Left renal pelvis (tissue), 4 donors: ENCODE measurements at regions not wholly inside any gene's neighbourhood (a gene's known extent, or its start where the extent isn't known, plus 50 kb on each side); places are given as distances from the start of the nearest gene placed in this dataset.
"Not testable (repeated sequence)": the region's sequence is repeated elsewhere in the genome, so short reads cannot be mapped to it uniquely, and the experiment has no call there.

Source experiments
- DNase-seq, 4 donors: peaks; one replicate each; pipeline ENCODE4 v3.0.0-alpha.2; 2013; ENCODE audit warnings: low read depth in 4 of 4, low spot score in 3 of 4

DNA sequence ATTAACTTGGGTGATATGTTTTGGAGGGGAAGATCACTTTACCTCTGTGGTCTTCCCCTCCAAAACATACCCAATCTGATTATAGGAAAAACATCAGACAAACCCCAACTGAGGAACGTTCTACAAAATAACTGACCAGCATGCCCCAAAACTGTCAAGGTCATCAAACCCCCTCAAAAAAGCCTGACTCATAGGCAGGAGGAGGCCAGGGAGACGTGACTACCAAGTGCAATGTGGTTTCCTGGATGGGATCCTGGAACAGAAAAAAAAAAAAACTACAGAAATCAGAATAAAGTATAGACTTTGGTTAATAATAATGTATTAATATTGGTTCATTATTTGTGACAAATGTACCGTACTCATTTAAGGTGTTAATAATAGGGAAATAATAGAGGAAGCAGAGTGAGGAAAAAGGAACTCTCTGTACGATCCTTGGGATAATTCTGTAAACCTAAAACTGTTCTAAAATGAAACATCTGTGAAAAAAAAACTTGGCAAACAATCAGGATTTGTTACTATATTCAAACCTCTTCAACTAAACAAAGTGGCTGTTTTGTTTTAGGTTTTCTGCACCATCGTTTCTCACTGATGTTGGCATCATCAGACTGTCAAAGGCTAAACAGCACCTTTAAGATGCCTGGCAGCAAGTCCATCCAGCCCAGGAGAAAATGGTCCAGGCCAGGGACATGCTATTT is 266.7 kb upstream of the SDK2 start:
- no peak for DNase-seq

DNA sequence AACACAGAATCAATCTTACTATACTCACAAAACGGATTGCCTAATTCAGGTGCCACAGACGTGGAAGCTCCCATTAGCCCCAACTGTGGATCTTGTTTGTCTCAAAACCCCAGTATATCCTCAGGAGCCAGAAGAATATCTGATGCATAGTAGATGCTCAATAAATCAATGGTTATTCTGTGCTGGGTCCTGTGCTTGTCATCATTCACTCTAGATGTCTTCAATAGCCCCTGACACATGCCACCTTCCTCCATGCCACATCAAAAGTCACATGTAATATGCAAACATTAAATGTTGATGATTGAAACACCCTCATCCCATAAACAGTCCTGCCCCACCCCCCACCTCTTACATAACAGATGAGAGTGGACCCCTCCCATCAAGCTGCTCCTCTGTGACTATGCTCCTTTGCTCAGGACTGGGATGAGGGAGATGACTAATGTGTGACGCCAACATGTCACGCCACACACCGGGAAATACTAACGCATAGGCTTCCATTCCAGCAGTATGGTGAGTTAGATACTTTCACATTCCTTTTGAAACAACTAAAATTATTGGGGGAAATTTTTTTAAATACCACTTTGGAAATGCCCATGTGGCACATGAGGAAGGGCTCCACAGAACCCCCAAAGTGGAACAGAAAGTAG is 267.6 kb upstream of the SDK2 start:
- no peak for DNase-seq

DNA sequence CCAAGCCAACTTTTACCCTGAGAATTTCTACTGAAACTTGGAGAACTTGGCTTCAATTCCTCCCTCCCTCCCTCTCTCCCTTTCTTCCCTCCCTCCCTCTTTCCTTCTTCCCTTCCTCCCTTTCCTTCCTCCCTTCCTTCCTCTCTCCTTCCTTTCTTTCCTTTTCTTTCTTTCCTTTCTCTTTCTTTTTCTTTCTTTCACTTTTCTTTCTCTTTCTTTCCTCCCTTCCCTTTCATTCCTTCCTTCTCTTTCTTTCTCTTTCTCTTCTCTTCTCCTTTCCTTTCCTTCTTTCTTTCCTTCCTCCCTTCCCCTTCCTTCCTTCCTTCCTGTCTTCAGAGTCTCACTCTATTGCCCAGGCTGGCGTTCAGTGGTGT is 268.1 kb upstream of the SDK2 start:
- no peak for DNase-seq

DNA sequence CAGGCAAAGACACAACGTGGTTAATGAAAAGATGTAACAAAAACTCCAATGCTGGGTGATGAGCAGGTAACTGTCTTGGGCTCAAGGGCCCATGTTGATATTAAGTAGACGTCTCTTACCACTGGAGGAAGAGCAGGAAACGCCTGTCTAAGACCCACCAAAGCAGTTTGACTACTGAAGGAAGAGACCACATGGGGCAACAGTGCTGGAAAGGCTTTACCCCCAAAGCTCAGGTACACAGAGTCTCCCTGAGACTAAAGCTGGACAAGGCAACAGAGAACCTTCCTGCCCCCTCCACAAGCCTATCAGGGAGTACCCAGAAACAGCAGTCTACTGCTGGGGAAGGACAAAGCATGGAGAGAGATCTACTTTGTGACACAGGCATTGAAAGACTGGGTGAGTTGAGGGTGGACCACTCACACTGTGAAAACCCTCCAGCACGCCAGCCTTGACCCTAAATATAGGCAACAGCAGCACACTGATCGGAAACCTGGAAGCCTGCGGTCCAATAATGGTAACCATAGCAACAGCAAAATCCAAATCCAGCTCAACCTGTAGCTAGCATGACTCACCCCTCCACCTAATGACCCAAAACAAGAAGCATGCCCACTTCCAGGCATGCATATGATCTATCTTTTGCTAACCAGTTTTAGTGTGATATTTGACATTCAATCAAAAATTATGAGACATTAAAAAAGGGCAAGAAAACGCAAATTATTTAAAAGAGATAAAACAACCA is 270.5 kb upstream of the SDK2 start:
- no peak for DNase-seq

DNA sequence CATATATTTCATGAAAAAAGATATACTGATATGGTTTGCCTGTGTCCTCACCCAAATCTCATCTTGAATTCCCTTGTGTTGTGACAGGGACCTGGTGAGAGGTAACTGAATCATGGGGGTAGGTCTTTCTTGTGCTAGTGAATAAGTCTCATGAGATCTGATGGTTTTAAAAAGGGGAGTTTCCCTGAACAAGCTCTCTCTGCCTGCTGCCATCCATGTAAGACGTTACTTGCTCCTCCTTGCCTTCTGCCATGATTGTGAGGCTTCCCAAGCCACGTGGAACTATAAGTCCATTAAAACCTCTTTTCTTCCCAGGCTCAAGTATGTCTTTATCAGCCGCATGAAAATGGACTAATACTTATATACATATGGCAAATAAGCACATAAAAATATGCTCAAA is 274.8 kb upstream of the SDK2 start:
- not testable (repeated sequence) for DNase-seq

DNA sequence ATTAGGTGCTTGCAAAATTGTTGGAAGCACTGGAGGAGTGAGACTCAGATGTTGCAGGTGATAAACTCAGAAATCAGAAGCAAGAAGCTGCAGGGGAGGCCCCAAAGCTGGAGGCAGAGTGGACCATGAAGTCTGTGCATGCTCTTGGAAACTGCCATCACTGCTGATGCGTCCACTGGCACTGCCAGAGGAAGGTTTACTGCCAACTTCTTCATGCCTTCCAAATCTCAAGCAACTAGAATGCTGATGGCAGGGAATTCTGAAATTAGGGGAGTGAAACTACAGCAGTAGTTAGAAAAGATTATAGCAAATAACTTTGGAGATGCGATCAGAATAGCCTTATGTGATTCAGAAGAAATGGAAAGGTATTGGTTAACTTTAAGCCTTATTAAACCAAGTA is 277.1 kb upstream of the SDK2 start:
- DNase-seq, result no peak

DNA sequence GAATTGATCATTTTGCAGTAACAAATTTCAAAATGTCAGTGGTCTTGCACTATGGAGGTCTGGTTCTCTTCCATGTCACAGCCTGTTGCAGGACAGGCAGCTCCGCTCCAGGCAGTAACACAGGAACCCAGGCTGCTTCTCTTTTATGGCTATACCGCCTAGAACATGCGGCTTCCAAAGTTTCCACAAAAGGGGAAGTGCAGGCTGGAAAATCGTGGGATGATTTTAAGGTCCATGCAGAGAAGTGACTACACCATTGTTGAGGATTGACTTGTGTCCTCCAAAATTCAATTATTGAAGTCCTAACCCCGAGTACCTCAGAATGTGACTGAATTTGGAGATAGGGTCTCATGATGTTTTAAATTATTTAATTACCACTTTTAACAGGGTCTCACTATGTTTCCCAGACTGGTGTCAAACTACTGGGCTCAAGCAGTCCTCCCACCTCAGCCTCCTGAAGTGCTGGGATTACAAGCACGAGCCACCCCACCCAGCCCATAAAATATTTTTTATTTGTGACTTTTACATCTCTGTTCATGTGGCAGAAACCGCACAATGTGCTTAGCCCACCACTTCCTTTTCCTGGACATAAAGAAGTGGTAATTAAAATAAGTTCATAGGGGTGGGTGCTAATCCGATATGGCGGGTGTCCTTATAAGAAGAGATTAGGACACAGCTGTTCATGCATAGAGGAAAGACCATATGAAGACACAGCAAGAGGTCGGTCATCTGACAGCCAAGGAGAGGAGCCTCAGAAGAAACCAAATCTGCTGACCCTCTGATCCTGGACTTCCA is 279.2 kb upstream of the RPL38 start:
- DNase-seq, result no peak

DNA sequence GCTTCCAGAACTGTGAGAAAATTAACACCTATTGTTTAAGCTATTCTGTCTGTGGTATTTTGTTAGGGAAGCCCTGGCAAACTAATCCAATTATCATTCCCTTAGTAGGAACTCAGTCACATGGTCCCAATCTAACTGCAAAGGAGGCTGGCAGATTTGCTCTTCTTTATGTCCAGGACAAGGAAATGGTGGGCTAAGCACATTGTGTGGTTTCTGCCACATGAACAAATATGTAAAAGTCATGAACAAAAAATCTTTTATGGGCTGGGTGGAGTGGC is 278.6 kb upstream of the RPL38 start:
- DNase-seq, result no peak

DNA sequence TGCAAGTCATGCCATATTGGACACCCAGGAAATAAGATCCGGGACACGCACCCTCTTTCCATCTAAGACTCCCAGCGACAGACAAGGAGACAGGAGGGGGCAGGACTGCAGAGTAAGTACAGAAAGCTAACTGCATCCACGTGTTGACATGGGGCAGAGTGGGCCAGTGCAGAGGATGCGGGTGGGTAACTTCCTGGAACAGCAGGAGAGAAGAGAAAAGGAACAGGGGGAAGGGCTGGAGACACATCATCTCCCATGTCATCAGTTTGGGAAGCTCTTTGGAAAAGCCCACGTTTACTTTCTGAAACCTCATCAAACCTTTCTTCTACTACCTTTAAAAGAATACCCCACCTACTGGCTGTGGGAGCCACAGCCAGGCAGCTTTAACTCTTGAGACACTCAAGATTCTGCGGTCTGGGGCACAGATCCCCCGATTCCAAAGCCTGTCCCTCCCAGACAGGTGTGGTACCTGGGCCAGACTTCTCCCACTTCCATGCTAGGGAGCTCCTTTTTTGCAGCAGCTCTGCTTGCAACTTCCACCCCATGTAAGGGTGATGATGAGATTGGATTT is 273.5 kb upstream of the RPL38 start:
- DNase-seq, result no peak

DNA sequence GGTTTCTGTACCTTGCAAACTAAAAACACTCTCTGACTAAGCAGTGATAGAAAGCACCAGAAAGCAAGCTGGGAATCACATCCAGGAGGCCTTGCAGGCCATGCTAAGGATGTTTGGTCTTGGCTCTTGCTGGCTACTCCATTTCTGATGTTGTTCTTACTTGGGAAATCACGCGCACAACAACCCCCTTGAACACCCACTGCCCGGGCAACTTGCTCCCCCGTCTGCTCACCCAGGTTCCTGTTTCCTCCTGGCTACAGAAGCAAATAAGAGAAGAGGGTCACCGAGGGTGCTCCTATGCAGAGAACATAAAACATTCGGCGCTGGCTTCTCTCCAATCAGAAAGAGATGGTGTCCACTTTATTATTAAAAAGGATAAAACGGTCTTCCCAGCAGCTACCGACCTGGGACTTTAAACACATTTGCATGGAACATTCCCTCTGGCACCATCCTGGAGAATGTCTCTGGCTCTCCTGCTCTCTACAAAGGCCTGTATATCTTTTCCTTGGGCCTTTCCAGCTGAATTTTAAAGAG is 271.2 kb upstream of the RPL38 start:
- DNase-seq, result no peak

DNA sequence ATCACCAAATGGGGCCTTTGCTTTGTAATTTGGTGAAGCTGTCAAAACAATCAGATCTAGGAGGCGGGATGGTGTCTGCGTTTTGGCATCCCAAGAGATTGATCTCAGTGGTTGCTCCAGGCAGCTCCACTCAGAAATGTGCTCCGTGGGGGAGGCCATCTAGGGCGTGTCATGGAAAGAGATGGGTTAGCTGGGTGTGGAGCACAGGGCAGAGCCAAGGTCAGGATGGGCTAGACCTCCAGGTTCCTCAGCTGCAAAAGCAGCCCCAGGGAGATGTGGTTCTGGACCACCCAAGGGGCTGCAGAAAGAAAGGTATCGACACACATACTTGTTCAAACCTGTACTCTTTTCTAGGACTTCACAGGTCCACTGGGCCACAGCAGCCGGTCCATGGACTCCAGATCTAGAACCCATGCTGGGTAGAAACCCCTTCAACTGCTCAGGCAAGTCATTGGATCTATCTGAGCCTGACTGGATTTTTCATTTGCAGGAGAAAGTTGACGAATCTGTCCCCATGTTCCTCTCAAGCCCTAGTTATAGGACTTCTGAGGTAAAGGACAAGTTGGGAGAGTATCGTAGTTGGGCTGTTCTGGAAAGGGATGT is 270.2 kb upstream of the RPL38 start:
- no peak for DNase-seq

DNA sequence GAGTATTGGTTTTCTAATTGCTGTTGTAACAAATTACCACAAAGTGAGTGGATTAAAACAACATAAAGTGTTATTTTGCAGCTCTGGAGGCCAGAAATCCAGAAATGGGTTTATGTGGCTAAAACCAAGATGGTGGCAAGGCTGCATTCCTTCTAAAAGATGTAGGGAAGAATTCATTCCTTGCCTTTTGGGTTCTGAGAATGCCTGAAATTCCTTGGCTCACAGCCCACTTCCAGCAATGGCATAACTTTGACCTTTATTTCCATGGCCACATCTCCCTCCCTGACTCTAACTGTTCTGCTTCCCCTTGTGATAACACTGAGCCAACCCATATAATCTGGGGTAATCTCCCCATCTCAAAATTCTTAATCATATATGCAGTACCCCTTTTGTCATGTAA is 269.6 kb upstream of the RPL38 start:
- DNase-seq, result no peak

DNA sequence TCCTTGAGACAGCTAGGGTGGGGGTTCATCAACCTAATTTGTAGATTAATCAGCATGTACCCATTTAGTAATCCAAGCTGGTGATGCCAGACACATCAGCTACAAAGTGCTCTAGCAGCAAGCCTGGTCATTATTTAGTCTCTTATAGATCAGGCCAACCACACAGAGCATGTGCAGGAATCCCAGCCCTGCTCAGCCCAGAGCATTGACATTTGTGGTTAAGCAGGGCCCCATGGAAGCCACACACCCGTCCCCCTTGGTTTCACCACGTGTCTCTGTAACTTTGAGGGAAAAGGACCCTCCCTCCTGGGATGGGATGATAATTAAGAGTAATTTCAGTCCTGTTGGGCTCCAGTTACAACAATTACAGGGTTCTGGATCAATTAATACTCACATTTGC is 268.8 kb upstream of the RPL38 start:
- no peak for DNase-seq

DNA sequence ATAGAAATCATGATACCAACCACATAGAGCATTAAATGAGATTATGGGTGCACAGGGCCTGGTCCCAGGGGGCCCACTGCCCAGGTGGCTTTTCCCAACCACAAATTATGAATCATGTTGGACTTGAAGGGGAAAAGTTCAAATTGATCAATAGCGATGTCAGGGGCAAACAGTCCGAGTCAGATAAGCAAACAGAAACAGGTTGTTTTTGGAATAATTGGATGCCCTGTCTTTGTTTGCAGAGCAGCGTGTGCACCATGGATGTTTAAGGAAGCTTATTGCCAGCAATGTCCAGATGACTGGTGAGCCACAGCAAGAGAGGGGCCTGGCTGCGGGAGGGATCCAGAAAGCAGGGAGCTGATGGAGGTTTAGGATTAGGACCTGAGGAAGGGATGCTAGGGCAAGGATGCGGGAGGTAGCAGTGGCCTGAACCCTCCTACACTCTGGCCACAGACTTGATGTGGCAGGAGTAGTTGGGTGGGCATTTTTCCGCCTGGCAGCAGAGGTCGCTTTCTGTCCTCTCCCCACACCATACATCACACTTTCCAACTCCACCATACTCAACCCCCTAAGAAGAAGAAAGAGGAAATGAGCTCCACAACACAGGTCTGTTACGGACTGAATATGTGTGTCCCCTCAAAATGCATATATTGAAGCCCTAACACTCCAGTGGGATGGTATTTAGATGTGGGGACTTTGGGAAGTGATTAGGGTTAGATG is 266.4 kb upstream of the RPL38 start:
- DNase-seq, result no peak

DNA sequence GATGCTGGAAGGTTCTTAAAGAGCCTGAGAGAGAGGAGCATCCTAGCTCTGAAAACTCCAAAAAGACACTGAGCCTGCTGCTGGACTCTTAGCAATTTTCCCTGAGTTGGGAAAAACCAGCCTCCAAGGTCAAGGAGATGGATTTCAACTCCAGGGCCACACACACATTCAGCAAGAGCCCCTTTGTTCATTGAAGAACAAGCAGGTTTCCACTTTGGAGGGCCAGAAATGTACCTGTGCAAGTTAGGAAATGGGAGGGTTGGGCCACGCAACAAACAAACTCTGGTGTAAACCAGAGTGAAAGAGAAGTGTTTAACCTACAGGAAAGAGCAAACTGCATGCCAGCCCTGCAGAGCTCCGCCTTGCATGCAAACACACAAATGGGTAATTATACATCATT is 264.8 kb upstream of the RPL38 start:
- no peak for DNase-seq

DNA sequence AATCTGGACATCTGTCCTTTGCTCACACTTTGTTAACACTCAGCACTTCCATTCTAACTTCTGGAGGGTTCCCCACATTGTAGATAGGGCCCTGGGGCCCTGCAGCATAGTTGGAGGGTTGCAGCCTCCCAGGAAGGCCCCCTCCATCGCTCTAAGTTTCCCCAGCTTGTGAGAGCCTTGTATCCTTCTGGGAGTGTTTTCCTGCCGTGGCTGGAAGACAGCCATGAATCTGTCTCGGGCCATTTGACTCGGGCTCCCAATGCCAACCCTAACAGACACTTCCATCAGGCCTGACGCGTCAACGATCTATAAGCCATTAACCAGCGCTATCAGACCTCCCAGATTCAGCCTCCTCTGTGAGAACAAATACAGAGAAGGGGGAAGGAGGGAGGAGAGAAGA is 263.7 kb upstream of the RPL38 start:
- DNase-seq, result no peak

DNA sequence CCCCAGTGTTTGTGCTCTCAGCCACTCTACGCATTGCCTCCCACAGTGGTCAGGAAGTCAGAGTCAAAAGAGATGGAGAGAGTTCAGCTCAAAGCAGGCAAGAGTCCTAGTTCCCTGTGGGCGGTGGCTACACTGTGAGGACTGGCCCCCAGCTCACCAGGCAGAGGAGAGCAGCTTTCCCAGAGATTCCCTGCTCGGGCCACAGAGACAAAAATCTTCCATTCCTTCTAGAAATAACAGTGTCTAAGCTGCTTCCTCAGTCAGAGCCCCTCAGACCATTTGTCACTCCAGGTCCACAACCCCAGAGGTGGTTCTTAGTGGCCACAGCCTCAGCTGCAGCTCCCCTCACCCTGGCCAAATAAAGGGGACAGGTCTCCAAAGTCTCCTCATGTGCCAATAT is 263.0 kb upstream of the RPL38 start:
- DNase-seq, result no peak

DNA sequence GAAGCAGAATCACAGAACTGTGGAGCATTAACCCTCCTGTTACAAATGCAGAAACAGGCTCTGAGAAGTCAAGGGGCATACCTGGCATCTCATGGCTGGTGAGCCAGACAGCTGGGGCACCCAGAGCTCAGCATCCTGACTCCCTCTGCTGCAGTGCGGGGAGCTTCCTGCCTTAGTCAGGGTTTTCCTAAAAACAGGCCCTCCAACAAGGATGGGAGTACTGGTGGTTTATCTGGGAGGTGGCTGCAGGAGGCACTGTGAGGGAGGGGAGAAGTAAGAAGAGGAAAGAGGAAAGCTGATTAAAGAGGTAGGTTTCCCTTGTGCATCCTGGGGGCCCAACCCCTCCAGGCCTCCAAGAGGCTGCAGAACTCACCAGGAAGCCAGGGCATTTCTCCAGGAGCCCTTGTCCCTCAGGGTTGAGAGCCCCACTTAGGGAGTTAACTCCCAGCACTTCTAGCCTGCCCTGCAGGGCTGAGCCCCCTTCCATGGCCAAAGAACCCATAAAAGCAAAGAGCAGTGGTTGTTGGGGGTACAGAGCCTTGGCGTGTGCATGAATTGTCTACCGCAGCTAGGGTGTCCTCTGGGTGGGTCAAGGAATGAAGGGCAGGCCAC is 261.5 kb upstream of the RPL38 start:
- DNase-seq, result no peak

DNA sequence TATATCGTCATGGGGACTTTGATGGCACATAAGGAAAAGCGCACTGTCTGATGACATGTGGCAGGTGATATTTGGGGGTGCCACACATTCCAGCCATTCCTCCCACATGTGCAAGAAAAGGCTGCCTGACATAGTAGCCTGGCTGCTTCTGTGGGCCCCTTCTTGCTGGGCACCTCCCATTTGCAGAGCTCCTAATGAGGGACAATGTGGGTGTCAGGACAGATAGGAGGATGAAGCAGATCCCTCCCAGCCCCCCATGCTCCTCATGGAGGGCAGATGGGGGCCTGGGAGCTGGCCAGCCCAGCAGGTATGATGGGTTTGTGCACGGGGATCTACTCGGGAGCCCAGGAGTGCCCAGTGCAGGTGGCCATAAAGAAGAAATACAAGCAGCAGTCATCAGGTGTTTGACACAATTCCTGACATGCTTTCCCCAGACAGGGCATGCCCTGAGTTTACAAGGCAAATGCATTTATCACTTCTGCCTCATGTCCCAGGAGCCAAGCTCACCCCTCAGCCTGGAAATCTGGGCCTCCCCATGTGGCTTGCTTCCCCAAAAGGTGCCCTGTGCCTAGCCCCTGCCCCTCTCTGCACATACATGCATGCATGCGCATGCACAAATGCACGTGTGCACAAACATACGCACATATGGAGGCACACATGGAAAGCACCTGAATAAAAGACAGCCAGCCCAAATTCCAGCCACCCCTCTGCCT is 260.6 kb upstream of the RPL38 start:
- no peak for DNase-seq
